ENCODE measurements at regions not wholly inside any gene's neighbourhood (a gene's known extent, or its start where the extent isn't known, plus 50 kb on each side); places are given as distances from the start of the nearest gene placed in this dataset.
A peak's percentile ranks its signal among the peaks of the same experiment; 100 is the strongest.

- Histone ChIP-seq H2AFZ (ENCODE audit: low read depth, low read length, severe bottlenecking) (no peak overlapping the region), H3K4me2 (ENCODE audit: low read depth, low read length, poor library complexity, severe bottlenecking) (no peak overlapping the region), H3K4me3 (ENCODE audit: insufficient read depth, low read length, poor library complexity, severe bottlenecking) (no peak overlapping the region), H3K27ac (ENCODE audit: low read depth, low read length) (no peak overlapping the region), H3K9ac (ENCODE audit: low read length) (no peak overlapping the region), H3K79me2 (ENCODE audit: insufficient read depth, low read length) (no peaks in the 10 kb centered on the region), H3K27me3 (ENCODE audit: low read length) (no peaks in the 10 kb centered on the region), H3K36me3 (ENCODE audit: low read length) (0 out of 2 replicates have a peak, but pooled peaks cover 6% of the 10 kb centered on the region), H3F3A (ENCODE audit: insufficient read depth) (peaks cover 11% of the 10 kb centered on the region; the same call in 1 of the 2 replicates), H3K9me3 (ENCODE audit: insufficient read depth, low read length) (no peaks in the 10 kb centered on the region), H3K9me2 (replicated peaks; ENCODE audit: insufficient read depth, low read length) (no peaks in the 10 kb centered on the region), H4K20me1 (ENCODE audit: low read depth, low read length) (no peaks in the 10 kb centered on the region)
- TF ChIP-seq CTCF (IDR thresholded peaks at IDR 0.05; ENCODE audit: insufficient read depth, low read length, poor library complexity, severe bottlenecking) (no peak), EZH2phosphoT487 (conservative IDR thresholded peaks at IDR 0.05; ENCODE audit: low read length) (no peak)
Measured at GRCh38 chr10:61142987-61143386, 199.0 kb upstream of the RHOBTB1 start.

- TF ChIP-seq EZH2phosphoT487 (conservative IDR thresholded peaks at IDR 0.05; ENCODE audit: low read length) (no peak), CTCF (IDR thresholded peaks at IDR 0.05; ENCODE audit: insufficient read depth, low read length, poor library complexity, severe bottlenecking) (peak; percentile 35)
- H3F3A ChIP-seq (ENCODE audit: insufficient read depth), result peaks cover 31% of the 10 kb centered on the region
- H3K27ac ChIP-seq (ENCODE audit: low read depth, low read length), result no peak overlapping the region
- no peaks in the 10 kb centered on the region for H3K9me3 ChIP-seq (ENCODE audit: insufficient read depth, low read length)
- no peaks in the 10 kb centered on the region for H3K27me3 ChIP-seq (ENCODE audit: low read length)
- no peaks in the 10 kb centered on the region for H4K20me1 ChIP-seq (ENCODE audit: low read depth, low read length)
- no peak overlapping the region for H3K4me3 ChIP-seq (ENCODE audit: insufficient read depth, low read length, poor library complexity, severe bottlenecking)
- H3K79me2 ChIP-seq (ENCODE audit: insufficient read depth, low read length), result no peaks in the 10 kb centered on the region
- 0 out of 2 replicates have a peak, but pooled peaks cover 6% of the 10 kb centered on the region for H3K36me3 ChIP-seq (ENCODE audit: low read length)
- H3K9ac ChIP-seq (ENCODE audit: low read length), result no peak overlapping the region
- H3K9me2 ChIP-seq (replicated peaks; ENCODE audit: insufficient read depth, low read length), result no peaks in the 10 kb centered on the region
- no peak overlapping the region for H3K4me2 ChIP-seq (ENCODE audit: low read depth, low read length, poor library complexity, severe bottlenecking)
- peak overlapping the region; percentile 28 for H2AFZ ChIP-seq (ENCODE audit: low read depth, low read length, severe bottlenecking)
Measured at GRCh38 chr10:61140765-61141392, 196.9 kb upstream of the RHOBTB1 start.

GRCh38 chr10:61139592-61139953, 195.6 kb upstream of the RHOBTB1 start:
- Histone ChIP-seq H3K36me3 (ENCODE audit: low read length) (0 out of 2 replicates have a peak, but pooled peaks cover 6% of the 10 kb centered on the region), H3K4me2 (ENCODE audit: low read depth, low read length, poor library complexity, severe bottlenecking) (no peak overlapping the region), H3K79me2 (ENCODE audit: insufficient read depth, low read length) (no peaks in the 10 kb centered on the region), H3K27me3 (ENCODE audit: low read length) (no peaks in the 10 kb centered on the region), H3K9ac (ENCODE audit: low read length) (no peak overlapping the region), H3F3A (ENCODE audit: insufficient read depth) (peaks cover 40% of the 10 kb centered on the region), H3K27ac (ENCODE audit: low read depth, low read length) (no peak overlapping the region), H4K20me1 (ENCODE audit: low read depth, low read length) (no peaks in the 10 kb centered on the region), H3K4me3 (ENCODE audit: insufficient read depth, low read length, poor library complexity, severe bottlenecking) (no peak overlapping the region), H3K9me3 (ENCODE audit: insufficient read depth, low read length) (no peaks in the 10 kb centered on the region), H2AFZ (ENCODE audit: low read depth, low read length, severe bottlenecking) (peak overlapping the region; percentile 65), H3K9me2 (replicated peaks; ENCODE audit: insufficient read depth, low read length) (no peaks in the 10 kb centered on the region)
- no peak for TF ChIP-seq EZH2phosphoT487 (conservative IDR thresholded peaks at IDR 0.05; ENCODE audit: low read length)

Measured in SU-DHL-6 (cell line).